Endothelial cell of umbilical vein (primary cell): ENCODE measurements at regions not wholly inside any gene's neighbourhood (a gene's known extent, or its start where the extent isn't known, plus 50 kb on each side); places are given as distances from the start of the nearest gene placed in this dataset.

Source experiments
- BruUV-seq: library from RNA; stranded (reverse); fragments of 400-500 nt; replicated peaks from 2 replicates; lab custom pipeline; 2021; lab: Mats Ljungman, UMichigan
- CTCF ChIA-PET: fragments of 300-600, 350-600 bp; sonication (Branson Sonifier 250); formaldehyde crosslinking; loops from one replicate; lab custom pipeline; 2021; ENCODE audit warnings: antibody characterized with exemption, inconsistent platforms; lab: Charles Lee
- POLR2A ChIA-PET: fragments of 300-600, 350-600 bp; sonication (Branson Sonifier 250); formaldehyde crosslinking; loops from one replicate; lab custom pipeline; 2021; ENCODE audit warnings: antibody characterized with exemption, inconsistent platforms; lab: Charles Lee
- DNase-seq: peaks from one replicate; pipeline ENCODE4 v3.0.0-alpha.2; 2011; ENCODE audit warnings: low read depth, low spot score
- FAIRE-seq: peaks from 2 replicates; lab custom pipeline; 2011; peaks lifted over from hg19 to GRCh38; lab: Jason Lieb, UNC
- H2AFZ ChIP-seq: 2 replicates; pipeline ENCODE4 v1.6.0; 2012; ENCODE audit warnings: low read depth, low read length, control low read depth, inconsistent platforms
- H3K27ac ChIP-seq: 2 replicates; pipeline ENCODE4 v1.5.1; 2011; ENCODE audit warnings: low read depth, mild to moderate bottlenecking, control low read depth, low read length, moderate library complexity; ENCODE audit not compliant: insufficient read depth
- H3K27me3 ChIP-seq, 2 experiments: 2 replicates each; pipeline versions ENCODE4 v1.6.0 to v1.6.1; 2011; ENCODE audit warnings: low read length in 2 of 2, mixed read lengths in 1 of 2; ENCODE audit not compliant: control insufficient read depth in 2 of 2, insufficient read depth in 2 of 2
- H3K36me3 ChIP-seq, 2 experiments: 2 replicates in 1 of 2; 3 replicates in 1 of 2; pipeline ENCODE4 v1.5.1; 2011; ENCODE audit warnings: low read length in 2 of 2, mild to moderate bottlenecking in 1 of 2, moderate library complexity in 1 of 2; ENCODE audit not compliant: control insufficient read depth in 2 of 2, insufficient read depth in 2 of 2; ENCODE audit errors: extremely low read depth in 1 of 2
- H3K4me1 ChIP-seq: 3 replicates; pipeline ENCODE4 v1.5.1; 2011; ENCODE audit warnings: mild to moderate bottlenecking, low read length; ENCODE audit not compliant: control insufficient read depth, insufficient read depth; ENCODE audit errors: extremely low read depth
- H3K4me2 ChIP-seq: 2 replicates; pipeline ENCODE4 v1.6.1; 2011; ENCODE audit warnings: low read length, control low read depth, mixed read lengths; ENCODE audit not compliant: insufficient read depth
- H3K4me3 ChIP-seq, 3 experiments: fragments of 200-600 bp in 1 of 3; sonication (generic), shearing (Covaris generic) in 1 of 3; replicated peaks in 1 of 3; 2 replicates each; pipeline ENCODE4 v1.5.1; 2011 to 2016; ENCODE audit warnings: control low read depth in 3 of 3, low read length in 3 of 3, mild to moderate bottlenecking in 2 of 3, inconsistent platforms in 1 of 3, low read depth in 1 of 3, moderate library complexity in 1 of 3; ENCODE audit not compliant: insufficient read depth in 1 of 3
- H3K79me2 ChIP-seq: 2 replicates; pipeline ENCODE4 v1.6.0; 2012; ENCODE audit warnings: low read length, inconsistent platforms; ENCODE audit not compliant: control insufficient read depth, insufficient read depth
- H3K9ac ChIP-seq: replicated peaks from 2 replicates; pipeline ENCODE3; 2011; ENCODE audit warnings: low read length, control low read depth; ENCODE audit not compliant: insufficient read depth; ENCODE audit errors: extremely low read depth
- H3K9me1 ChIP-seq: replicated peaks from 3 replicates; pipeline ENCODE4 v1.6.0; 2011; ENCODE audit warnings: mild to moderate bottlenecking, low read length; ENCODE audit not compliant: control insufficient read depth, insufficient read depth; ENCODE audit errors: extremely low read depth
- H3K9me3 ChIP-seq: replicated peaks from 2 replicates; pipeline ENCODE4 v1.5.1; 2012; ENCODE audit warnings: low read length, inconsistent platforms; ENCODE audit not compliant: control insufficient read depth, insufficient read depth
- H4K20me1 ChIP-seq: replicated peaks from 2 replicates; pipeline ENCODE3; 2011; ENCODE audit warnings: mild to moderate bottlenecking, low read length; ENCODE audit not compliant: control insufficient read depth, insufficient read depth; ENCODE audit errors: extremely low read depth
- EZH2 ChIP-seq: IDR thresholded peaks from 2 replicates; pipeline ENCODE4 v1.6.1; 2012; ENCODE audit warnings: borderline replicate concordance, low read depth, mild to moderate bottlenecking, moderate library complexity, low read length, inconsistent platforms; ENCODE audit not compliant: severe bottlenecking
- FOS ChIP-seq: IDR thresholded peaks from 2 replicates; pipeline ENCODE4 v1.6.1; 2011; ENCODE audit warnings: mild to moderate bottlenecking, low read length, moderate library complexity, borderline replicate concordance; ENCODE audit not compliant: insufficient read depth
- GATA2 ChIP-seq: IDR thresholded peaks from 2 replicates; pipeline ENCODE4 v1.7.0; 2011; ENCODE audit warnings: low read depth, mild to moderate bottlenecking, moderate library complexity, mixed read lengths, low read length; ENCODE audit not compliant: insufficient read length, insufficient read depth
- JUN ChIP-seq: IDR thresholded peaks from 2 replicates; pipeline ENCODE4 v1.6.1; 2011; ENCODE audit warnings: borderline replicate concordance, low read depth; ENCODE audit not compliant: insufficient read length, insufficient read depth
- MYC ChIP-seq: IDR thresholded peaks from one replicate; pipeline ENCODE4 v1.6.1; 2011; ENCODE audit warnings: mild to moderate bottlenecking, low read depth, low read length
- POLR2A ChIP-seq: IDR thresholded peaks from 2 replicates; pipeline ENCODE4 v1.6.1; 2012; ENCODE audit warnings: low read depth, mild to moderate bottlenecking, control low read depth, low read length
- POLR2AphosphoS5 ChIP-seq: IDR thresholded peaks from 2 replicates; pipeline ENCODE4 v1.6.1; 2012; ENCODE audit warnings: low read depth, mild to moderate bottlenecking, control low read depth, low read length, moderate library complexity; ENCODE audit not compliant: insufficient read depth
- dilution Hi-C: fragments of 300-500 bp; cut with MboI; formaldehyde crosslinking; loops from one replicate; pipeline ENCODE4 v1.15.0; 2019; ENCODE audit warnings: low sequenced_read_pairs; ENCODE audit not compliant: extremely low pct_ligation_motif_present
- intact Hi-C: fragments of 100-400 bp; cut with micrococcal nuclease; formaldehyde crosslinking; loops from one replicate; pipeline ENCODE4 v1.10.0; 2022
- TF ChIP-seq, protein P1 (sequence below), 2 donors: IDR thresholded peaks; 1 replicate in 1 of 2; 2 replicates in 1 of 2; pipeline ENCODE4 v1.5.1; 2011; ENCODE audit warnings: low read length in 2 of 2, mild to moderate bottlenecking in 2 of 2, moderate library complexity in 2 of 2, control low read depth in 1 of 2, inconsistent platforms in 1 of 2, low read depth in 1 of 2; ENCODE audit not compliant: insufficient read depth in 1 of 2; ENCODE audit errors: extremely low read depth in 1 of 2
- TF ChIP-seq, protein P2 (sequence below): IDR thresholded peaks from 2 replicates; pipeline ENCODE4 v1.6.1; 2011; ENCODE audit not compliant: insufficient read depth, insufficient read length

DNA sequence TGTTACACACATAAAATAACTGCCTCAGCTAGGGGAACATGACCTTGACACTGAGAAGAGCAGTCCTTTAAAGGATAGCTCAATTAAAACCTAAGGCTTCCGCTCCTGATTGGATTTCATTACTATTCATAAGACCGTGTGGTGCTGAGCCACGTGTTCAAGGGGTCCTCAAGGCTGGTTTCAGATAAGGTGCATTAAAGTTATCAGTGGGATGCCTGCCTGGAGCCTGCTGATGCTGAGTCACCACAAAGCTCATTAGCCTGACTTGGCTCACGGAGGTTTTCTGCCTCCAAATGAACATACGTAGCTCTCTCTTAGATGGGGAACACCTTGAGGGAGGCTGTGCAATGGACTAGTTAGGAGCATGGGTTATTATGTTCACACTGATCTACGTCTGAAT, 518.9 kb downstream of the TDRD15 start:
- Histone ChIP-seq H3K36me3 (no peaks in the 10 kb centered on the region), H3K4me3 (no peak overlapping the region), H3K27ac (no peak overlapping the region), H3K4me2 (no peak overlapping the region), H3K9me1 (no peaks in the 10 kb centered on the region), H3K27me3 (no peaks in the 10 kb centered on the region), H3K79me2 (no peaks in the 10 kb centered on the region), H4K20me1 (no peaks in the 10 kb centered on the region), H3K4me1 (no peaks in the 10 kb centered on the region), H3K9ac (no peak overlapping the region), H2AFZ (no peak overlapping the region), H3K9me3 (peaks cover 6% of the 10 kb centered on the region)
- no peak for FAIRE-seq
- intact Hi-C loops = no loop called here
- dilution Hi-C loops = no loop called here
- ChIA-PET POLR2A (no interaction called here), CTCF (no interaction called here)
- no peak for DNase-seq
- TF ChIP-seq EZH2 (no peak), POLR2AphosphoS5 (no peak), POLR2A (no peak), MYC (no peak), FOS (no peak), JUN (no peak), GATA2 (no peak)
- TF ChIP-seq, protein P1, sequence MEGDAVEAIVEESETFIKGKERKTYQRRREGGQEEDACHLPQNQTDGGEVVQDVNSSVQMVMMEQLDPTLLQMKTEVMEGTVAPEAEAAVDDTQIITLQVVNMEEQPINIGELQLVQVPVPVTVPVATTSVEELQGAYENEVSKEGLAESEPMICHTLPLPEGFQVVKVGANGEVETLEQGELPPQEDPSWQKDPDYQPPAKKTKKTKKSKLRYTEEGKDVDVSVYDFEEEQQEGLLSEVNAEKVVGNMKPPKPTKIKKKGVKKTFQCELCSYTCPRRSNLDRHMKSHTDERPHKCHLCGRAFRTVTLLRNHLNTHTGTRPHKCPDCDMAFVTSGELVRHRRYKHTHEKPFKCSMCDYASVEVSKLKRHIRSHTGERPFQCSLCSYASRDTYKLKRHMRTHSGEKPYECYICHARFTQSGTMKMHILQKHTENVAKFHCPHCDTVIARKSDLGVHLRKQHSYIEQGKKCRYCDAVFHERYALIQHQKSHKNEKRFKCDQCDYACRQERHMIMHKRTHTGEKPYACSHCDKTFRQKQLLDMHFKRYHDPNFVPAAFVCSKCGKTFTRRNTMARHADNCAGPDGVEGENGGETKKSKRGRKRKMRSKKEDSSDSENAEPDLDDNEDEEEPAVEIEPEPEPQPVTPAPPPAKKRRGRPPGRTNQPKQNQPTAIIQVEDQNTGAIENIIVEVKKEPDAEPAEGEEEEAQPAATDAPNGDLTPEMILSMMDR (IDR thresholded peaks at IDR 0.05; ENCODE audit: extremely low read depth in 1 of 2, insufficient read depth in 1 of 2, low read depth in 1 of 2, low read length in 2 of 2) = no peak
- TF ChIP-seq, protein P2, sequence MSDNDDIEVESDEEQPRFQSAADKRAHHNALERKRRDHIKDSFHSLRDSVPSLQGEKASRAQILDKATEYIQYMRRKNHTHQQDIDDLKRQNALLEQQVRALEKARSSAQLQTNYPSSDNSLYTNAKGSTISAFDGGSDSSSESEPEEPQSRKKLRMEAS = no peak
- BruUV-seq = no TSS peak
